ENCODE measurements at regions not wholly inside any gene's neighbourhood (a gene's known extent, or its start where the extent isn't known, plus 50 kb on each side); places are given as distances from the start of the nearest gene placed in this dataset.
"Not testable (repeated sequence)": the region's sequence is repeated elsewhere in the genome, so short reads cannot be mapped to it uniquely, and the experiment has no call there.

DNA sequence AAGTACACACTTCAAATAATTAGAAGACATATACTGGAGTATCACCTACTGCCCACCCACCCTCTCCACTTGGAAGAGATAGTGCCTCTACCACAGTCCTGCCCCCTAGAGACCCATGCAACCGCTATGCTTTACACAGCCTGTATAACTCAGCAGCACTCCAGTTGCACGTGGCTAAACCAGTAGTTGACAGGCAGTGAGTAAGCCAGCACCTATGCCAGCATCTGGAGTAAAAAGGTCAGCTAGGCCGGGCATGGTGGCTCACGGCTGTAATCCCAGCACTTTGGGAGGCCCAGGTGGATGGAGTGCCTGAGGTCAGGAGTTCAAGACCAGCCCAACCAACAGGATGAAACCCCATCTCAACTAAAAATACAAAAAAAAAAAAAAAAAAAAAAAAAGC lies 356.4 kb downstream of the NR2F1-AS1 start:
- no peak for DNase-seq (ENCODE audit: low read depth in 2 of 2)

- DNase-seq (ENCODE audit: low read depth in 2 of 2), result no peak
Measured at GRCh38 chr5:93221773-93222172, 359.2 kb downstream of the NR2F1-AS1 start.

DNA sequence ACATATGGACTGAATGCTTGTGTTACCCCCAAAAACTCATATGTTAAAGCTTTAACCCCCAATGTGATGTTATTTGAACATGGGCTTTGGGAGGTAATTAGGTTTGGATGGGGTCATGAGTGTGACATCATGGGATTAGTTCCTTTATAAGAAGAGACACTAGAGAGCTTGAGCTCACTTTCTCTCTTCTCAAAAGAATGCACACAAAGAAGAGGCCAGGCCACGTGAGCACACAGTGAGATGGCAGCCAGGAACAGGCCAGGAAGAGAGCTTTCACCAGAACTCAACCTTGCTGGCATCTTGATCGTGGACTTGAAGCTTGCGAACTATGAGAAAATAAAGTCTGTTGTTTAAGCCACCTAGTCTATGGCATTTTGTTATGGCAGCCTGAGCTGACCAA lies 360.6 kb downstream of the NR2F1-AS1 start:
- DNase-seq (ENCODE audit: low read depth in 2 of 2), result no peak

- DNase-seq (ENCODE audit: low read depth in 2 of 2), result no peak
Measured at GRCh38 chr5:93219641-93220145, 361.3 kb downstream of the NR2F1-AS1 start.

DNA sequence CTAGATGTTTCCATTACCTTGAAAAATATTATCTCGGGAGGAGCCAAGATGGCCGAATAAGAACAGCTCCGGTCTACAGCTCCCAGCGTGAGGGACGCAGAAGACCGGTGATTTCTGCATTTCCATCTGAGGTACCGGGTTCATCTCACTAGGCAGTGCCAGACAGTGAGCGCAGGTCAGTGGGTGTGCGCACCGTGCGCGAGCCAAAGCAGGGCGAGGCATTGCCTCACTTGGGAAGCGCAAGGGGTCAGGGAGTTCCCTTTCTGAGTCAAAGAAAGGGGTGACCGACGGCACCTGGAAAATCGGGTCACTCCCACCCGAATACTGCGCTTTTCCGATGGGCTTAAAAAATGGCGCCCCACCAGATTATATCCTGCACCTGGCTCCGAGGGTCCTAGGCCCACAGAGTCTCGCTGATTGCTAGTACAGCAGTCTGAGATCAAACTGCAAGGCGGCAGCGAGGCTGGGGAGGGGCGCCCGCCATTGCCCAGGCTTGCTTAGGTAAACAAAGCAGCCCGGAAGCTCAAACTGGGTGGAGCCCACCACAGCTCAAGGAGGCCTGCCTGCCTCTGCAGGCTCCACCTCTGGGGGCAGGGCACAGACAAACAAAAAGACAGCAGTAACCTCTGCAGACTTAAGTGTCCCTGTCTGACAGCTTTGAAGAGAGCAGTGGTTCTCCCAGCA lies 367.8 kb downstream of the NR2F1-AS1 start:
- DNase-seq (ENCODE audit: low read depth in 2 of 2), result not testable (repeated sequence)

DNA sequence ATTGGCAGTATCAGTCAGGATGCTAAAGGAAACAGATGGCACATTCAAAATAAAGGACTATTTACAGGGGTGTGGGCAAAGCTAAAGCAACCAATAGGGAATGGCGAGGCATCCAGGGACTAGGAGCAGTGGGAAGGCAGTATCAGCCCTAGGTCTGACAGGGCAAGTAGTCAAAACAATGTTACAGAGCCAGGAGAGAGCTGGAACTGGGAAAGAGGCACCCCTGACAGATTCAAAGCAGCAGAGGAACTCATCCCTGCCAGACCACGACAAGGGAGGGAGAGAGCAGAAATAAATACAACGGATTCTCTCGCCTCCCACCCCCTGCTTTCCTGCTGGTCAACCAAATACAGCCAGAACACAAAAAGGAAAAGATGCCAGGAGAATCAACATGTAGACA lies 371.5 kb downstream of the NR2F1-AS1 start:
- no peak for DNase-seq (ENCODE audit: low read depth in 2 of 2)

- no peak for DNase-seq (ENCODE audit: low read depth in 2 of 2)
Measured at GRCh38 chr5:93208141-93208751, 372.8 kb downstream of the NR2F1-AS1 start.

DNA sequence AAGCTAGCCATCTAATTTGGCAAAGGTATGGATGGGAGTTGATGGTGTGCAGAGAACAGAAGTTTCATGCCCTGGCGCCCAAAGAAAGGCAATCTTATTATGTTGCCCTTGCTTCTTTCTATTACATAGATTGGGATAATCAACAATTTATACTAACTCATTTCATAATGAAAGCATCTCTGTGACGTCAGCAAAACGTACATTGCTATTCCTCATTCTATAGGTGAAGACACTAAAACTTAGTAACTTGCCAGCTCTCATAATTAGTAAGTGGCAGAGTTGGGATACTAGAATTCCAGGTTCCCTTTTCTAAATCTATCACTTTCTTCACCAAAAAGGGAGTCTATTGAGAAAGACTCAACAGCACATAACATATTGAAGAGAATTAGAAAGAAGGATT lies 374.8 kb downstream of the NR2F1-AS1 start:
- no peak for DNase-seq (ENCODE audit: low read depth in 2 of 2)

DNA sequence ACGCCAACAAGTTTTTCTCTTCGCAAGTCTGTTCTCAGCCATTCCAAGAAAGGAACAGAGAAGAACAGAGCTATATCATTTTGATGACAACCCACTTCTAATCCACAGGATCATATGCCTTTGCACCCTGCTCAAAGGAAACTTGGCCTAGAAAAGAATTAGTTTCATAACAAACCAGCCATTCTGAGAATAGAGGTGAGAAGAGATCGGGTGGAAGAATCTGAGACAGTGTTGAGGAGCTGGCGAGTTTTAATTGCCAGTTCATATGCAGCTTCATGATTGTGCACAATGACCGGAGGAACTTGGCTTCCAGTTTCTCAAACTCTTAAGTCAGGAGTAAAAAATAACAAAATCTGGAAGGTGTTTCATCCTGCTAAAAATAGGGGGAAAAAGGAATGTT lies 380.0 kb downstream of the NR2F1-AS1 start:
- DNase-seq (ENCODE audit: low read depth in 2 of 2), result no peak

DNA sequence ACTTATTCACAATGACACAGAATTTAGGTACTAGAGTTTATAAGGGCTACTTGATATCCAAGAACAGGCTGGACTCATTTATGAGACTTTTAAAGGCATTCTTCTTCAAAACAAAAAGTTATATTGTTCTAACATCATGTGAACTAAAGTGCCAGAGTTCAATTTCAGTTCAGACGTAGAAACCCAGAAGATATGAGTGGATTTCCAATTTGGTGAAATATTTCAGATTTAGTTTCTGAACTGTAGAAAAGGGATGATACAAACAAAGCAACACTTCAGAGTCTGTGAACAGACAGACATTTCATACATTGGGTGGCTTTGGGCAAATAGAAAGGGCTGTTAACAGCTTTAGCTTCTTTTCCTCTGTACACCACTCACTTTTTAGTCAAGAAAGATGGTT lies 384.0 kb downstream of the NR2F1-AS1 start:
- DNase-seq (ENCODE audit: low read depth in 2 of 2), result no peak

DNA sequence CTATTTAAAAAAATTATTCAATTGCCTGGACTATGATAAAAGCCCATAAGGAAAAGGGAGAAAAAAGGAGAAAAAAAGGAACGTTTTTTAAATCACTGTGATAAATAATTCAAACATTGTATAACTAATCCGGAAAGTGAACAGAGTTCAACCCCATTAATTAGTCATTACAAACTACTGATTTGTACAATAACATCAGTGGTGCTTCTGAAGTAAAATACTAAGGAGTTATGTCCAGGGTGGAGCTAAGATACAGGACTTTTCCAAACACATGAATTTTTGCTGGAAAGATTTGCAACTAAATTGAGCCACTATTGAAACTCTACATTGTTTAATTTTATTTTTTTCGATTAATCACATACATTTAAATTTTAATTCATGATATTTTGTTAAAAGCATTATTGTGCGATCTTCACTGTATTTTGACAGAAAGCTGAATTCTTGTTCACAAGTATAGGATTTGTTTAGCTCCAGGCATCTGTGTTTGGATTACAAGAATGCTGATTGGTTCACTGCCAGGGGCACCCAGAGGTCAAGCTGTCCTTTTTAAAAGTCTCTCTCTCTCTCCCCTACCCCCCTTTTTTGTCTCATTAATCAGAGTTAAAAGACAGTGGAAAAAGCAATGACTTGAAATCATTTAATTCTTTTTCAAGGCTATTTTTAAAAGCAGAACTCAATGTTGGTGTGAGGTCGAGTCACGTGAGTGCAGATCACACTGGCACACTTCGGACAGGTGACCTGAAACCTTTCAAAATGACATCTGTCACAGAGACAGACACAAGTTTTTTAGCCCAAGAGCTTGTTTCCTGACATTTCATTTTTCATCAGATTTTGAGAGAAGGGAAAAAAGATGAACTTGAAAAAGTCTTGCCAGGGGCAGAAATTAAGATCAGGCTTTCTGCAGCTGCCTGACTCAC lies 387.3 kb downstream of the NR2F1-AS1 start:
- DNase-seq (ENCODE audit: low read depth in 2 of 2), result no peak

DNA sequence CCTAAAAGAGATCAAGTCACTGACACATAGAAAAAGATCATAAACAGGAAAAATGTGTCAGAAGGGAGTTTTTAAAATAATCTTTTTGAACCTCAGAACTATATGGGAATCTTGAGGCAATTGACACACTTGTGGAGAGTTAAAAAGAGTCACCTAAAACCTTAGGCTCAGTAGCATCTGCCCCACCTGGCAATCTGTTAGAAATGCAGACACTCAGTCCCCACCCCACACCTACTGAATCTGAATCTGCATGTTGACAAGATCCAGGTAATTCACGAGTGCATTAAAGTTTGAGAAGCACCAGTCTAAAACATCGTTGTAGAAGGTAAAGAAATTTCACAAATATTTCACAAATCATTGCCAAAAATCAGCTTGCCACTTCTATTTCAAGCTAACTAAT lies 388.3 kb downstream of the NR2F1-AS1 start:
- no peak for DNase-seq (ENCODE audit: low read depth in 2 of 2)

GRCh38 chr5:93192087-93192486 lies 388.9 kb downstream of the NR2F1-AS1 start:
- DNase-seq (ENCODE audit: low read depth in 2 of 2), result no peak

DNA sequence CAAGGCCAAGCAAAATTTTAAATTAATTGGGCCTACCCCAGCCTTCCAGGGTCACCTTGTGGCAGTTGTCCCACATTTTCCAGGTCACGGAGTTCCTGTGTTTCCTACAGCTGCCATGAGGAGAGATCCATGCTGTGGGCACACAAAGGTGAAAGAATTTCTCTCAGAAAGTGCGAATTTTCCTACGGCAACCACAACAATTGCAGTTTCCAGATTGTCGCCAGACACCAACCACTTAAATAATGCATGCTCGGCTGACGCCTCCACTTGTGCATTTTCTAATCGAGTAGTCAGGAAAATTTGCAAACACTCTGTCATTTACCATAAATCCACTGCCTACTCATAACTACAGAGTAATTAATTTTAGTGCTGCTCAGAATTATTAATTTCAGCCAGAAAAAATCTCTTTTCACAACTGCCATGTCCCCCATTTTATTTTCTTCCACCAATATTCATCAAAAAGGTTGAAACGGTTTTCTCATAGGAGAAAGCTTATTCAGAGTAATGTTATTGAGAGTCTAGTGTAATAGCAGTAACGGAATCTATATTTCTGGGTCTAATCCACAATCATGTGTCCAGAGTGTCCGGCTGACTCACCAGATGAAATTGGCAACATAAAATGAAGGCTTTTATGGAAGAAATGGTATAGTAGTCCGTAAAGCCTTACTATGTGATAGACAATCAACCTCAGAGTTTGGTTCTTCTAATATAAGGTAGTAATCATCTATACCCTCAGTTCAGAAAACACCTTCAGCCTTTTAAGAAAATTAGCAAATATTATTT lies 389.8 kb downstream of the NR2F1-AS1 start:
- no peak for DNase-seq (ENCODE audit: low read depth in 2 of 2)

DNA sequence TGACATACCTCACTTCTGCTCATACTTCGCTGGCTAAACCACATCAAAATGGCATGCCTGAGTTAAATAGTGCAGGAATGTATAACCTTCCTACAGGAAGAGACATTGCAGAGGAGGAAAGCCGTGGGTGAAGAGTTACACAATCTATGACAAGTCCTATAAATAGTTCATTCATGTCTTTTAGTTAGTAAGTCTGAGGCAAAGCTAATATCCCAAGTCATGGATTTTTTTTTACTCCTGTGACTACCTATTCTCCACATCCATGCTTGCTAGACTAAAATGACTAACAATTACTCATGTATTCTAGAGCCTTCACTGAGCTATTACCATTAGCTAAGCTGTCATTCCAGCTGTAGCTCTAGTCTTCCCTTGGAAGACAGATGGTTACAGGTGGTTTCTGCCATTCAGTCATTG lies 391.3 kb downstream of the NR2F1-AS1 start:
- no peak for DNase-seq (ENCODE audit: low read depth in 2 of 2)

DNA sequence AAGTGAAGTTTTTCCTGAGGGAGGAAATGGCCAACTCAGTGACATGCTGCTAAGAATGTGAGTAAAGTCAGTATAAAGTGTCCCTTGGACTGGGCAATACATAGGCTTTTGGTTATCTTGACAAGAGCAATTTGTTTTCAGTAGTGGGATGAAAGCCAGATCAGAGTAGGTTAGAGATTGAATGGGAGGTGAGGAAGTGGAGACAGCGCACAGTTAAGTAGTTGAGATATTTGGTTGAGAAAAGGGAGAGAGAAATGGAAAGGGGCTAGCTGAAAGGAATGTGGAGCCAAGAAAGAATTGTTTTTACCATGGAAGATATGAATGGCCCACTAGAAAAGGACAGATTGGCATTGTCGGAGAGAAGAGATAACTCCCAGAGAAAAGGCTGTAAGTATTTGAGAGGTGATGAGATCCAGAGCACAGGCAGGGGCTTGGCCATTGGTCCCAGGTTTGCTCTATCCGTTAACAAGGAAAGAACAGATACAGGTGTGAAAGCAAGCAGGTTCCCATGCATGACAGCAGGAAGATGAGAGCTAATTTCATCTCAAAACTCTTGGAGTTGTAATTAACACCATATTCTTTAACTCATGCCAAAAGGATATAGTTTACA lies 392.0 kb downstream of the NR2F1-AS1 start:
- DNase-seq (ENCODE audit: low read depth in 2 of 2), result no peak

GRCh38 chr5:93186076-93186682 lies 394.8 kb downstream of the NR2F1-AS1 start:
- no peak for DNase-seq (ENCODE audit: low read depth in 2 of 2)

- DNase-seq (ENCODE audit: low read depth in 2 of 2), result no peak
Measured at GRCh38 chr5:93184041-93184440, 397.0 kb downstream of the NR2F1-AS1 start.

- DNase-seq (ENCODE audit: low read depth in 2 of 2), result no peak
Measured at GRCh38 chr5:93179466-93179865, 401.6 kb downstream of the NR2F1-AS1 start.

GRCh38 chr5:93174930-93175329 lies 406.1 kb downstream of the NR2F1-AS1 start:
- DNase-seq (ENCODE audit: low read depth in 2 of 2), result no peak

- no peak for DNase-seq (ENCODE audit: low read depth in 2 of 2)
Measured at GRCh38 chr5:93165559-93165958, 415.5 kb downstream of the NR2F1-AS1 start.

All from stimulated activated CD4-positive, alpha-beta T cell treated with anti-CD3 and anti-CD28 coated beads, Interleukin-4, amount 100 ng/mL, for 48 hours (primary cell).